ENCODE measurements at regions not wholly inside any gene's neighbourhood (a gene's known extent, or its start where the extent isn't known, plus 50 kb on each side); places are given as distances from the start of the nearest gene placed in this dataset.

DNA sequence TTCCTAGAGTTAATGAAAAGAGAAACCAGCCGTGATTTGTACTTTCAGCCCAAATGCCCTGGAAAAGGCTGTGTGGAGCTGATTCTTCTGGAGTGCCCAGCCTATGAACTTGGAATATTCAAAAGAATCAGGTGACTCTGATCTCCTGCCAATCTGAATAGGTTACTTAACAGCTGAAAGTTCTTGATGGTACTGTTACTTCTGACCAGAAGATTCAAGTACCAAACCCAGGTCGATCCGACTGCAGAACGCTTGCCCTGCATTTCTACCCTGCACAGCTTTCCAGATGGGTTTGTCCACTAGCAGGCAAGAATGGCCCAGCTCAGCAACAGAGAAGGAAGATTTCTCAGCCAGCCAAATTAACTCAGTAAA is 430.4 kb downstream of the PID1 start:
- H3K4me3 ChIP-seq = no peak overlapping the region
- no peak for TF ChIP-seq POLR2A (IDR thresholded peaks at IDR 0.05)
- TF ChIP-seq, protein P1, sequence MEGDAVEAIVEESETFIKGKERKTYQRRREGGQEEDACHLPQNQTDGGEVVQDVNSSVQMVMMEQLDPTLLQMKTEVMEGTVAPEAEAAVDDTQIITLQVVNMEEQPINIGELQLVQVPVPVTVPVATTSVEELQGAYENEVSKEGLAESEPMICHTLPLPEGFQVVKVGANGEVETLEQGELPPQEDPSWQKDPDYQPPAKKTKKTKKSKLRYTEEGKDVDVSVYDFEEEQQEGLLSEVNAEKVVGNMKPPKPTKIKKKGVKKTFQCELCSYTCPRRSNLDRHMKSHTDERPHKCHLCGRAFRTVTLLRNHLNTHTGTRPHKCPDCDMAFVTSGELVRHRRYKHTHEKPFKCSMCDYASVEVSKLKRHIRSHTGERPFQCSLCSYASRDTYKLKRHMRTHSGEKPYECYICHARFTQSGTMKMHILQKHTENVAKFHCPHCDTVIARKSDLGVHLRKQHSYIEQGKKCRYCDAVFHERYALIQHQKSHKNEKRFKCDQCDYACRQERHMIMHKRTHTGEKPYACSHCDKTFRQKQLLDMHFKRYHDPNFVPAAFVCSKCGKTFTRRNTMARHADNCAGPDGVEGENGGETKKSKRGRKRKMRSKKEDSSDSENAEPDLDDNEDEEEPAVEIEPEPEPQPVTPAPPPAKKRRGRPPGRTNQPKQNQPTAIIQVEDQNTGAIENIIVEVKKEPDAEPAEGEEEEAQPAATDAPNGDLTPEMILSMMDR (IDR thresholded peaks at IDR 0.05) = no peak
- WGBS, 2 donors = 84 to 89% methylated on average over 4 of the region's 4 CpGs

DNA sequence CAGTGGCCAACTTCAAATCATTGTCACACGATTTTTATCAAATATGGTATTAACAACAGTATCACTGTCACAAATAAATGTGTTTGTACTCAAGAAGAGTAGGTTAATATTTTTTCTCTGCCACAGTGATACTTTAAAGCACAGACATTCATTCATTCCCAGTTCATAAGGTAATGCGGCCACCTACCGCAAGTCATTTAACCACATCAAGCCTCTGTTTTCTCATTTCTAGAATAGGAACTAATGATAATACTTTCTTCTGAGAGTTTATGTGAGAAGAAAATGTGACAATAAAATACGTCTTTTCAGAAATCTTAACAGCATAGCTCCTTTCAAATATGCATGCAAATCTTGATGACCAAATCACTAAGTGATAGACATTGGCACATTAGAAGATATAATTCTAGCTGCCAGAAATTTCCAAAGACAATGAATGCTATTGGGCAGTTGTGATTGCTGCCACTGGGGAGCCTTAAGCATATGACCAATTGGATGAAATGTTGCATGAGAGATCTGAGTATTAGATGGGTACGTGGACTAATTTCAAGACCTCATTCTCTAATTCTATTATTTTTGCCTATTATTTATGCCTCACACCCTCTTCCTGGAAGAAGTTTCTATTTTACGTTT is 430.9 kb downstream of the PID1 start:
- ATAC-seq (no peak), DNase-seq (no peak)
- Histone ChIP-seq H3K36me3 (replicated peaks in 1 of 2; ENCODE audit: insufficient read depth in 1 of 2, low read depth in 2 of 2) (no peaks in the 10 kb centered on the region), H3K4me1 (peaks cover 10% of the 10 kb centered on the region), H3K27ac (no peak overlapping the region), H3K4me3 (no peak overlapping the region), H3K27me3 (no peaks in the 10 kb centered on the region), H3K9me3 (no peaks in the 10 kb centered on the region)
- intact Hi-C loops (cut with DNase I) = no loop called here
- WGBS, 2 donors = 79% methylated on average over 6 of the region's 6 CpGs
- no peak for TF ChIP-seq POLR2A (IDR thresholded peaks at IDR 0.05)
- TF ChIP-seq, protein P1 (IDR thresholded peaks at IDR 0.05) = no peak

More for the DNA sequence above, 430.4 kb downstream of the PID1 start:
- Histone ChIP-seq H3K27me3 (no peaks in the 10 kb centered on the region), H3K9me3 (no peaks in the 10 kb centered on the region), H3K27ac (no peak overlapping the region), H3K36me3 (replicated peaks in 1 of 2; ENCODE audit: insufficient read depth in 1 of 2, low read depth in 2 of 2) (no peaks in the 10 kb centered on the region), H3K4me1 (peaks cover 10% of the 10 kb centered on the region)
- ATAC-seq (no peak), DNase-seq (no peak)
- intact Hi-C loops (cut with DNase I) = no loop called here

DNA sequence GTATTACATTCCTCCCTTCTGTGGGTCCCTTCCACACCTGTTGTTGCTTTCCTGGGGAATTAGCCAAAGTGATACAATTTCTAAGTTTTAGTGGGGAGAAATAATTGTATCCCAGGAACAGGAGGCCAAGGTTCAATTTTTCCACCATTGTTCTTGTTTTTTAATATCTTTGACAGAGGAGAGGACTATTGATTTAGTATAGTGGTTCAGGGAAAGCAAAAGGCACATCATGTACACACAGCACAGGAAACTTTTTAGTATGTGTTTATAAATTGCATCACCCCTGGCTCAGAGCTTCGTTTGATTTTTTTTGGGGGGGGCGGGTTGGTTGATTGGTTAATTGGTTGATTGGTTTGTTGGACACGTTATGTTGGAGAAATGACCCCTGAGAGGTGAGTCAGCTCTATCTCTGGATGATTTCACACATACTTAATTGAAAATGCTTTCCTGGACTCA is 431.6 kb downstream of the PID1 start:
- DNase-seq (peak in 1 of 4 donors; percentile 16), ATAC-seq (peak; percentile 12)
- Histone ChIP-seq H3K27me3 (no peaks in the 10 kb centered on the region), H3K36me3 (replicated peaks in 1 of 2; ENCODE audit: insufficient read depth in 1 of 2, low read depth in 2 of 2) (no peaks in the 10 kb centered on the region), H3K9me3 (no peaks in the 10 kb centered on the region), H3K27ac (no peak overlapping the region), H3K4me1 (peaks cover 10% of the 10 kb centered on the region), H3K4me3 (no peak overlapping the region)
- TF ChIP-seq, protein P1 (IDR thresholded peaks at IDR 0.05) = no peak
- TF ChIP-seq POLR2A (IDR thresholded peaks at IDR 0.05) = no peak
- intact Hi-C loops (cut with DNase I) = no loop called here
- 26 to 34% methylated on average over 3 of the region's 3 CpGs for WGBS, 2 donors

DNA sequence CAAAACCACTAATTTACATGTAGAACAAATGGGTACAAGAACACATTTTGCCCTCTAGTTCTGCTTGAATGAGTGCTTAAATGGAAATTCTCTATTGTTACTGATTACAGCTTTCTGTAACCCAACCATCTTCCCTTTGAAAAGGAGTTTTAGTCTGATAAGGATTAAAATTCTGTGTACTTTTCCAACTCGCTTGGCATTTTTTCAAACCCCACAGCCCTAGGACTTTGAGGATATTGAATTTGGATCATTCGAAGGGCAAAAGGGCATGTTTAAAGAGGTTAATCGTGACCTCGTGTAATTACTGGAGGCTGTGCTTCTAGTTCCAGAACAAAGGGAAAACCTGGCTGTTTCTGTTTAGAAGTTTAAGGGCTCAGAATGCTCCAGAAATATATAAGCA is 432.3 kb downstream of the PID1 start:
- ATAC-seq = no peak
- 14 to 18% methylated on average over 4 of the region's 4 CpGs for WGBS, 2 donors

More for the DNA sequence above, 432.3 kb downstream of the PID1 start:
- H3K27me3 ChIP-seq = no peaks in the 10 kb centered on the region
- no peaks in the 10 kb centered on the region for H3K36me3 ChIP-seq (replicated peaks in 1 of 2; ENCODE audit: insufficient read depth in 1 of 2, low read depth in 2 of 2)
- no peaks in the 10 kb centered on the region for H3K9me3 ChIP-seq
- H3K27ac ChIP-seq = no peak overlapping the region
- DNase-seq = peak in 1 of 4 donors; percentile 10
- intact Hi-C loops (cut with DNase I) = no loop called here
- peaks cover 10% of the 10 kb centered on the region for H3K4me1 ChIP-seq
- no peak overlapping the region for H3K4me3 ChIP-seq
- no peak for TF ChIP-seq POLR2A (IDR thresholded peaks at IDR 0.05)
- TF ChIP-seq, protein P1 (IDR thresholded peaks at IDR 0.05) = no peak

Measured in body of pancreas (tissue), 4 donors.